SK-N-SH treated with all-trans-retinoic acid at 6 μM for 48 hours (cell line): ENCODE measurements at regions not wholly inside any gene's neighbourhood (a gene's known extent, or its start where the extent isn't known, plus 50 kb on each side); places are given as distances from the start of the nearest gene placed in this dataset.

Experiments
- ATAC-seq: fragments of 200-7000 bp; cut with Tn5 transposase; 3 replicates; pipeline ENCODE4 v1.9.1; 2020; ENCODE audit warnings: mild to moderate bottlenecking, moderate library complexity
- BACH2 ChIP-seq: fragments of 250-450 bp; sonication (Bioruptor Pico); IDR thresholded peaks from 2 replicates; pipeline ENCODE4 v1.9.0; 2021; ENCODE audit warnings: mild to moderate bottlenecking, borderline replicate concordance
- CSDC2 ChIP-seq: fragments of 250-450 bp; sonication (Bioruptor Pico); IDR thresholded peaks from 2 replicates; pipeline ENCODE4 v1.5.0; 2020; ENCODE audit warnings: mild to moderate bottlenecking, moderate library complexity
- CSRNP3 ChIP-seq: fragments of 250-450 bp; sonication (Bioruptor Pico); IDR thresholded peaks from 2 replicates; pipeline ENCODE4 v1.5.1; 2021; ENCODE audit warnings: mild to moderate bottlenecking, moderate library complexity
- ESRRG ChIP-seq: fragments of 250-450 bp; sonication (Bioruptor Pico); IDR thresholded peaks from 2 replicates; pipeline ENCODE4 v1.6.1; 2021; ENCODE audit warnings: mild to moderate bottlenecking
- GLIS3 ChIP-seq: fragments of 250-450 bp; sonication (Bioruptor Pico); IDR thresholded peaks from 2 replicates; pipeline ENCODE4 v1.5.0; 2020; ENCODE audit warnings: mild to moderate bottlenecking, moderate library complexity
- ISL1 ChIP-seq: fragments of 250-450 bp; sonication (Bioruptor Pico); IDR thresholded peaks from 2 replicates; pipeline ENCODE4 v2.1.2; 2022; ENCODE audit warnings: mild to moderate bottlenecking, moderate library complexity
- OSR1 ChIP-seq: fragments of 250-450 bp; sonication (Bioruptor Pico); IDR thresholded peaks from 2 replicates; pipeline ENCODE4 v1.8.0; 2022; ENCODE audit warnings: moderate library complexity, mild to moderate bottlenecking, inconsistent platforms
- PATZ1 ChIP-seq: fragments of 250-450 bp; sonication (Bioruptor Pico); IDR thresholded peaks from 2 replicates; pipeline ENCODE4 v1.8.0; 2020; ENCODE audit warnings: mild to moderate bottlenecking, moderate library complexity, borderline replicate concordance
- POU6F1 ChIP-seq: fragments of 250-450 bp; sonication (Bioruptor Pico); IDR thresholded peaks from 2 replicates; pipeline ENCODE4 v1.8.0; 2021; ENCODE audit warnings: low read depth, mild to moderate bottlenecking, moderate library complexity, borderline replicate concordance
- PPARA ChIP-seq: fragments of 250-450 bp; sonication (Bioruptor Pico); IDR thresholded peaks from 2 replicates; pipeline ENCODE4 v1.5.0; 2020; ENCODE audit warnings: mild to moderate bottlenecking, borderline replicate concordance
- RARB ChIP-seq: fragments of 250-450 bp; sonication (Bioruptor Pico); IDR thresholded peaks from 2 replicates; pipeline ENCODE4 v1.8.0; 2021; ENCODE audit warnings: mild to moderate bottlenecking, moderate library complexity
- SNAI2 ChIP-seq: fragments of 250-450 bp; sonication (Bioruptor Pico); IDR thresholded peaks from 2 replicates; pipeline ENCODE4 v1.5.0; 2020; ENCODE audit warnings: mild to moderate bottlenecking, moderate library complexity
- TCF4 ChIP-seq: fragments of 250-450 bp; sonication (Bioruptor Pico); IDR thresholded peaks from 2 replicates; pipeline ENCODE4 v1.8.0; 2021; ENCODE audit warnings: mild to moderate bottlenecking, moderate library complexity, borderline replicate concordance
- TOX ChIP-seq: fragments of 250-450 bp; sonication (Bioruptor Pico); IDR thresholded peaks from 2 replicates; pipeline ENCODE4 v1.8.0; 2021; ENCODE audit warnings: mild to moderate bottlenecking, moderate library complexity, borderline replicate concordance
- TSHZ2 ChIP-seq: fragments of 250-450 bp; sonication (Bioruptor Pico); IDR thresholded peaks from 2 replicates; pipeline ENCODE4 v1.5.0; 2020; ENCODE audit warnings: mild to moderate bottlenecking, moderate library complexity
- ZC3H10 ChIP-seq: fragments of 250-450 bp; sonication (Bioruptor Pico); IDR thresholded peaks from 2 replicates; pipeline ENCODE4 v1.5.1; 2021; ENCODE audit warnings: mild to moderate bottlenecking, moderate library complexity
- ZFP3 ChIP-seq: fragments of 250-450 bp; sonication (Bioruptor Pico); IDR thresholded peaks from 2 replicates; pipeline ENCODE4 v1.5.0; 2020; ENCODE audit warnings: mild to moderate bottlenecking, moderate library complexity
- ZFP30 ChIP-seq: fragments of 450-650 bp; formaldehyde crosslinking; IDR thresholded peaks from 2 replicates; pipeline ENCODE4 v1.5.0; 2022; ENCODE audit warnings: mild to moderate bottlenecking, moderate library complexity
- ZNF565 ChIP-seq: fragments of 450-650 bp; formaldehyde crosslinking; conservative IDR thresholded peaks from 2 replicates; pipeline ENCODE4 v1.5.0; 2020; ENCODE audit warnings: low read depth, mild to moderate bottlenecking, moderate library complexity
- ZNF70 ChIP-seq: fragments of 450-650 bp; formaldehyde crosslinking; IDR thresholded peaks from 2 replicates; pipeline ENCODE4 v1.5.0; 2020; ENCODE audit warnings: mild to moderate bottlenecking, moderate library complexity
- ZNF8 ChIP-seq: fragments of 450-650 bp; formaldehyde crosslinking; IDR thresholded peaks from 2 replicates; pipeline ENCODE4 v1.5.0; 2020; ENCODE audit warnings: mild to moderate bottlenecking, moderate library complexity

- TF ChIP-seq RARB (CRISPR knock-in tag) = no peak
- TF ChIP-seq ZC3H10 (CRISPR knock-in tag) = no peak
- TF ChIP-seq GLIS3 = no peak
- TF ChIP-seq TOX (CRISPR knock-in tag) = no peak
- no peak for ATAC-seq
Measured at GRCh38 chr2:12858786-12859185, 142.1 kb downstream of the TRIB2 start.

GRCh38 chr2:12861344-12861930, 144.7 kb downstream of the TRIB2 start:
- no peak for ATAC-seq
- no peak for TF ChIP-seq ZC3H10 (CRISPR knock-in tag)
- no peak for TF ChIP-seq TSHZ2 (CRISPR knock-in tag)
- TF ChIP-seq ZFP30 (CRISPR knock-in tag) = no peak
- no peak for TF ChIP-seq PATZ1 (CRISPR knock-in tag)
- TF ChIP-seq TCF4 (CRISPR knock-in tag) = no peak
- TF ChIP-seq ZNF565 (CRISPR knock-in tag) = no peak
- no peak for TF ChIP-seq RARB (CRISPR knock-in tag)
- TF ChIP-seq SNAI2 (CRISPR knock-in tag) = no peak
- no peak for TF ChIP-seq POU6F1 (CRISPR knock-in tag)
- no peak for TF ChIP-seq ZNF8 (CRISPR knock-in tag)
- TF ChIP-seq OSR1 (CRISPR knock-in tag) = no peak
- TF ChIP-seq CSDC2 (CRISPR knock-in tag) = no peak
- no peak for TF ChIP-seq ESRRG
- no peak for TF ChIP-seq PPARA (CRISPR knock-in tag)

GRCh38 chr2:12862541-12862940, 145.8 kb downstream of the TRIB2 start:
- ATAC-seq = no peak
- no peak for TF ChIP-seq ZNF565 (CRISPR knock-in tag)
- no peak for TF ChIP-seq PPARA (CRISPR knock-in tag)
- TF ChIP-seq PATZ1 (CRISPR knock-in tag) = no peak
- TF ChIP-seq SNAI2 (CRISPR knock-in tag) = no peak
- TF ChIP-seq ISL1 (CRISPR knock-in tag) = no peak
- TF ChIP-seq ZNF70 (CRISPR knock-in tag) = no peak
- TF ChIP-seq TSHZ2 (CRISPR knock-in tag) = no peak
- no peak for TF ChIP-seq GLIS3
- TF ChIP-seq ESRRG = no peak
- no peak for TF ChIP-seq CSRNP3 (CRISPR knock-in tag)
- no peak for TF ChIP-seq ZFP3 (CRISPR knock-in tag)
- no peak for TF ChIP-seq ZC3H10 (CRISPR knock-in tag)
- no peak for TF ChIP-seq RARB (CRISPR knock-in tag)
- TF ChIP-seq TOX (CRISPR knock-in tag) = no peak
- no peak for TF ChIP-seq TCF4 (CRISPR knock-in tag)
- no peak for TF ChIP-seq BACH2 (CRISPR knock-in tag)
